Liver (tissue), 7 donors: ENCODE measurements at regions not wholly inside any gene's neighbourhood (a gene's known extent, or its start where the extent isn't known, plus 50 kb on each side); places are given as distances from the start of the nearest gene placed in this dataset.

Source experiments
- DNase-seq: peaks from one replicate; pipeline ENCODE4 v3.0.0-alpha.2; 2017; ENCODE audit warnings: low spot score
- H3K27ac ChIP-seq, 2 donors: one replicate each; pipeline ENCODE4 v1.7.0; 2013; ENCODE audit warnings: inconsistent platforms in 2 of 2, low read length in 2 of 2, control low read depth in 1 of 2, low read depth in 1 of 2, mild to moderate bottlenecking in 1 of 2
- H3K27me3 ChIP-seq, 4 donors: one replicate each; pipeline versions ENCODE4 v1.6.1 to v1.7.0; 2013; ENCODE audit warnings: low read length in 3 of 4, inconsistent platforms in 1 of 4, mild to moderate bottlenecking in 1 of 4, moderate library complexity in 1 of 4; ENCODE audit not compliant: control insufficient read depth in 4 of 4, insufficient read depth in 4 of 4
- H3K36me3 ChIP-seq, 4 donors: one replicate each; pipeline versions ENCODE4 v1.6.1 to v1.7.0; 2013; ENCODE audit warnings: low read length in 3 of 4, mild to moderate bottlenecking in 3 of 4, low read depth in 1 of 4, moderate library complexity in 1 of 4; ENCODE audit not compliant: control insufficient read depth in 4 of 4, insufficient read depth in 3 of 4
- H3K4me1 ChIP-seq, 4 donors: one replicate each; pipeline versions ENCODE4 v1.6.1 to v1.7.0; 2013; ENCODE audit warnings: low read length in 3 of 4, mild to moderate bottlenecking in 3 of 4, moderate library complexity in 1 of 4; ENCODE audit not compliant: control insufficient read depth in 4 of 4, insufficient read depth in 4 of 4
- H3K4me3 ChIP-seq, 3 donors: one replicate each; pipeline versions ENCODE4 v1.6.1 to v1.7.0; 2013; ENCODE audit warnings: low read length in 3 of 3, control low read depth in 1 of 3, low read depth in 1 of 3, mild to moderate bottlenecking in 1 of 3
- H3K9ac ChIP-seq, 2 donors: one replicate each; pipeline ENCODE4 v1.7.0; 2013; ENCODE audit warnings: low read length in 2 of 2, mild to moderate bottlenecking in 2 of 2, moderate library complexity in 2 of 2, control low read depth in 1 of 2, low read depth in 1 of 2
- H3K9me3 ChIP-seq, 4 donors: one replicate each; pipeline versions ENCODE4 v1.6.1 to v1.7.0; 2013; ENCODE audit warnings: low read length in 3 of 4; ENCODE audit not compliant: control insufficient read depth in 4 of 4
- ATF3 ChIP-seq: IDR thresholded peaks from 2 replicates; pipeline ENCODE4 v1.6.1; 2016; ENCODE audit warnings: antibody characterized with exemption
- EGR1 ChIP-seq, 2 donors: IDR thresholded peaks; 2 replicates each; pipeline ENCODE4 v1.6.1; 2016 to 2018; ENCODE audit warnings: antibody characterized with exemption in 2 of 2, low read depth in 2 of 2
- FOXA1 ChIP-seq: IDR thresholded peaks from 2 replicates; pipeline ENCODE4 v1.6.1; 2016; ENCODE audit warnings: antibody characterized with exemption
- FOXA2 ChIP-seq: IDR thresholded peaks from 2 replicates; pipeline ENCODE4 v1.6.1; 2016; ENCODE audit warnings: antibody characterized with exemption
- GABPA ChIP-seq, 2 donors: IDR thresholded peaks in 1 of 2; conservative IDR thresholded peaks in 1 of 2; 2 replicates each; pipeline ENCODE4 v1.6.1; 2016; ENCODE audit warnings: antibody characterized with exemption in 2 of 2, mild to moderate bottlenecking in 1 of 2, moderate library complexity in 1 of 2
- HNF4A ChIP-seq, 2 donors: conservative IDR thresholded peaks; 2 replicates each; pipeline ENCODE4 v1.6.1; 2016; ENCODE audit warnings: antibody characterized with exemption in 2 of 2, mild to moderate bottlenecking in 2 of 2
- HNF4G ChIP-seq: IDR thresholded peaks from 2 replicates; pipeline ENCODE4 v1.6.1; 2016; ENCODE audit warnings: antibody characterized with exemption
- JUND ChIP-seq, 2 donors: IDR thresholded peaks; 2 replicates each; pipeline ENCODE4 v1.6.1; 2016; ENCODE audit warnings: antibody characterized with exemption in 2 of 2
- MAX ChIP-seq: IDR thresholded peaks from 2 replicates; pipeline ENCODE4 v1.6.1; 2016; ENCODE audit warnings: antibody characterized with exemption
- NR2F2 ChIP-seq: IDR thresholded peaks from 2 replicates; pipeline ENCODE4 v1.6.1; 2016; ENCODE audit warnings: antibody characterized with exemption
- RAD21 ChIP-seq, 2 donors: IDR thresholded peaks; 2 replicates each; pipeline ENCODE4 v1.6.1; 2016; ENCODE audit warnings: antibody characterized with exemption in 2 of 2, mild to moderate bottlenecking in 2 of 2
- REST ChIP-seq: IDR thresholded peaks from 2 replicates; pipeline ENCODE4 v1.6.1; 2016; ENCODE audit warnings: antibody characterized with exemption, mild to moderate bottlenecking
- RXRA ChIP-seq, 2 donors: IDR thresholded peaks; 2 replicates each; pipeline ENCODE4 v1.6.1; 2017 to 2018; ENCODE audit warnings: antibody characterized with exemption in 2 of 2, mild to moderate bottlenecking in 1 of 2
- SP1 ChIP-seq: IDR thresholded peaks from 2 replicates; pipeline ENCODE4 v1.6.1; 2018; ENCODE audit warnings: antibody characterized with exemption, mild to moderate bottlenecking
- TAF1 ChIP-seq: conservative IDR thresholded peaks from 2 replicates; pipeline ENCODE4 v1.6.1; 2016; ENCODE audit warnings: antibody characterized with exemption, mild to moderate bottlenecking
- YY1 ChIP-seq: IDR thresholded peaks from 2 replicates; pipeline ENCODE4 v1.6.1; 2016; ENCODE audit warnings: antibody characterized with exemption, mild to moderate bottlenecking
- ZBTB33 ChIP-seq: IDR thresholded peaks from 2 replicates; pipeline ENCODE4 v1.6.1; 2016; ENCODE audit warnings: antibody characterized with exemption
- WGBS: extraction: QIAGEN DNeasy Blood & Tissue Kit; methylation state at CpG from one replicate; pipeline ENCODE4 v1.1.7; 2013; 5-methylcytosine and 5-hydroxymethylcytosine counted together
- donor health status: healthy.
- donor health status: healthy.
- donor health status: healthy.
- donor health status: healthy.

GRCh38 chr17:69608141-69608540 is 193.6 kb downstream of the MAP2K6 start:
- WGBS = 94% methylated on average over 2 of the region's 2 CpGs
- H3K4me1 ChIP-seq = peaks cover 0 to 10% (median 6%) of the 10 kb centered on the region in 4 donors
- no peaks in the 10 kb centered on the region for H3K9me3 ChIP-seq
- no peaks in the 10 kb centered on the region for H3K27me3 ChIP-seq
- no peak overlapping the region for H3K27ac ChIP-seq
- no peak for DNase-seq
- no peak for TF ChIP-seq GABPA (IDR thresholded peaks at IDR 0.05 in 1 of 2, conservative IDR thresholded peaks at IDR 0.05 in 1 of 2)
- no peak for TF ChIP-seq MAX
- no peak for TF ChIP-seq SP1
- no peak for TF ChIP-seq REST
- TF ChIP-seq ZBTB33 = no peak
- TF ChIP-seq TAF1 = no peak
- TF ChIP-seq RXRA (IDR thresholded peaks at IDR 0.05) = no peak
- no peak for TF ChIP-seq FOXA1
- TF ChIP-seq HNF4G = no peak
- no peak for TF ChIP-seq YY1
- TF ChIP-seq HNF4A (conservative IDR thresholded peaks at IDR 0.05) = no peak
- TF ChIP-seq JUND (IDR thresholded peaks at IDR 0.05) = no peak
- no peak overlapping the region for H3K9ac ChIP-seq
- H3K36me3 ChIP-seq = no peaks in the 10 kb centered on the region
- H3K4me3 ChIP-seq = no peak overlapping the region

- Histone ChIP-seq H3K36me3 (no peaks in the 10 kb centered on the region), H3K4me1 (peaks cover 0 to 10% (median 6%) of the 10 kb centered on the region in 4 donors), H3K27me3 (no peaks in the 10 kb centered on the region), H3K27ac (no peak overlapping the region), H3K9ac (no peak overlapping the region), H3K9me3 (no peaks in the 10 kb centered on the region), H3K4me3 (no peak overlapping the region)
- TF ChIP-seq FOXA1 (no peak), FOXA2 (no peak), EGR1 (IDR thresholded peaks at IDR 0.05; ENCODE audit: low read depth in 2 of 2) (no peak), ATF3 (no peak), RXRA (IDR thresholded peaks at IDR 0.05) (no peak), TAF1 (no peak), HNF4A (conservative IDR thresholded peaks at IDR 0.05) (no peak), HNF4G (no peak), RAD21 (IDR thresholded peaks at IDR 0.05) (no peak), MAX (no peak), JUND (IDR thresholded peaks at IDR 0.05) (no peak), YY1 (no peak), ZBTB33 (no peak), REST (no peak), NR2F2 (no peak)
- 83% methylated on average over 4 of the region's 4 CpGs for WGBS
- no peak for DNase-seq
Observed at GRCh38 chr17:69608808-69609472, 194.4 kb downstream of the MAP2K6 start.
